OCI-LY1 (cell line): ENCODE measurements at regions not wholly inside any gene's neighbourhood (a gene's known extent, or its start where the extent isn't known, plus 50 kb on each side); places are given as distances from the start of the nearest gene placed in this dataset.

Experiments used
- H2AFZ ChIP-seq: fragments of 200-600 bp; sonication (generic), shearing (Covaris generic); 2 replicates; pipeline ENCODE4 v1.6.0; 2014; ENCODE audit warnings: antibody characterized with exemption, mild to moderate bottlenecking, low read length
- H3F3A ChIP-seq: fragments of 200-600 bp; sonication (generic), shearing (Covaris generic); 2 replicates; pipeline ENCODE4 v1.6.0; 2014; ENCODE audit warnings: mild to moderate bottlenecking, antibody characterized with exemption, low read length, moderate library complexity; ENCODE audit not compliant: insufficient read depth
- H3K27ac ChIP-seq: fragments of 200-600 bp; sonication (generic); 2 replicates; pipeline ENCODE4 v1.5.1; 2014; ENCODE audit warnings: low read length, mixed run types, mild to moderate bottlenecking, low read depth; ENCODE audit not compliant: poor library complexity, severe bottlenecking
- H3K27me3 ChIP-seq: fragments of 200-600 bp; sonication (generic); 2 replicates; pipeline ENCODE4 v1.6.0; 2014; ENCODE audit warnings: antibody characterized with exemption, mild to moderate bottlenecking, low read length, moderate library complexity; ENCODE audit not compliant: insufficient read depth
- H3K36me3 ChIP-seq: fragments of 200-600 bp; sonication (generic); 2 replicates; pipeline ENCODE4 v1.6.1; 2014; ENCODE audit warnings: mild to moderate bottlenecking, antibody characterized with exemption, low read length, moderate library complexity, mixed read lengths; ENCODE audit not compliant: insufficient read depth
- H3K4me1 ChIP-seq: fragments of 200-600 bp; sonication (generic); 2 replicates; pipeline ENCODE4 v1.5.1; 2014; ENCODE audit warnings: mild to moderate bottlenecking, low read length, moderate library complexity; ENCODE audit not compliant: insufficient read depth, severe bottlenecking
- H3K4me2 ChIP-seq: fragments of 200-600 bp; sonication (generic), shearing (Covaris generic); 2 replicates; pipeline ENCODE4 v1.6.1; 2014; ENCODE audit warnings: low read length
- H3K4me3 ChIP-seq: fragments of 200-600 bp; sonication (generic); 2 replicates; pipeline ENCODE4 v1.5.1; 2014; ENCODE audit warnings: low read length, low read depth, mild to moderate bottlenecking, mixed read lengths; ENCODE audit not compliant: poor library complexity, severe bottlenecking
- H3K79me2 ChIP-seq: fragments of 200-600 bp; shearing (Covaris generic); 2 replicates; pipeline ENCODE4 v1.6.1; 2016; ENCODE audit warnings: mixed run types, low read length, mixed read lengths; ENCODE audit not compliant: insufficient read depth
- H3K9ac ChIP-seq: fragments of 200-600 bp; sonication (generic), shearing (Covaris generic); 2 replicates; pipeline ENCODE4 v1.6.1; 2014; ENCODE audit warnings: mild to moderate bottlenecking, low read length, mixed read lengths
- H3K9me2 ChIP-seq: fragments of 200-600 bp; sonication (generic), shearing (Covaris generic); 2 replicates; pipeline ENCODE4 v1.6.1; 2014; ENCODE audit warnings: low read depth, mild to moderate bottlenecking, low read length, mixed read lengths
- H3K9me3 ChIP-seq: fragments of 200-600 bp; shearing (Covaris generic); 2 replicates; pipeline ENCODE4 v1.6.1; 2014; ENCODE audit warnings: low read length, mixed read lengths
- H4K20me1 ChIP-seq: fragments of 200-600 bp; sonication (generic), shearing (Covaris generic); 2 replicates; pipeline ENCODE4 v1.6.0; 2016; ENCODE audit warnings: mild to moderate bottlenecking, low read length; ENCODE audit not compliant: insufficient read depth
- CTCF ChIP-seq: fragments of 200-600 bp; sonication (generic), shearing (Covaris generic); IDR thresholded peaks from 2 replicates; pipeline ENCODE4 v1.5.1; 2017; ENCODE audit warnings: mild to moderate bottlenecking, antibody characterized with exemption, low read length, moderate library complexity, mixed read lengths
- EZH2 ChIP-seq: fragments of 200-600 bp; sonication (generic), shearing (Covaris generic); IDR thresholded peaks from 2 replicates; pipeline ENCODE4 v1.8.0; 2017; ENCODE audit warnings: borderline replicate concordance, mixed run types, mild to moderate bottlenecking, antibody characterized with exemption, low read length, moderate library complexity, mixed read lengths

DNA sequence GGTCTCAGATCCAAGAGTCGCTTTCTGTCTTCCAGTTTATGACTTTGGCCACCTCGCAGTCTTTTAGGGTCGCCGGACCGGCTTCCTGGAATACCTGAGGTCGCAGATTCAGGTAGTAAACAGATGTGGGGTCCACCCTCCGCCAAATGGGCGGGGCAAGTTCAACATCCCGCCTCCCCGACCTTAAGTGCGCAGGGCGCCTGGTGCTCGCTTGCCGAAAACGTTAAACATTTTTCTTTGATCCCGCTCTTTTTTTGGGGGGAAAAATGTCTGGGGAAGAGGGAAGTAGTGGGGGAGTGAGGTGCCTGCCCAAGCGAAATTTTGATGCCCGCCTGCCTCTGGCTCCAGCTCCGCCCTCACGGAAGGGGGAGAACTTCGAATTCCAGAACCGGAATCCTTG is 73.9 kb upstream of the TBX5 start:
- Histone ChIP-seq H3K9me3 (no peaks in the 10 kb centered on the region), H3K4me2 (no peak overlapping the region), H3K27me3 (no peaks in the 10 kb centered on the region; the same call in 1 of the 2 replicates), H3K4me3 (no peak overlapping the region), H3K9me2 (no peaks in the 10 kb centered on the region), H4K20me1 (no peaks in the 10 kb centered on the region), H3K36me3 (no peaks in the 10 kb centered on the region), H2AFZ (no peak overlapping the region), H3K4me1 (no peaks in the 10 kb centered on the region), H3K9ac (no peak overlapping the region), H3F3A (no peaks in the 10 kb centered on the region), H3K79me2 (no peaks in the 10 kb centered on the region), H3K27ac (no peak overlapping the region)
- TF ChIP-seq EZH2 (no peak), CTCF (no peak)

DNA sequence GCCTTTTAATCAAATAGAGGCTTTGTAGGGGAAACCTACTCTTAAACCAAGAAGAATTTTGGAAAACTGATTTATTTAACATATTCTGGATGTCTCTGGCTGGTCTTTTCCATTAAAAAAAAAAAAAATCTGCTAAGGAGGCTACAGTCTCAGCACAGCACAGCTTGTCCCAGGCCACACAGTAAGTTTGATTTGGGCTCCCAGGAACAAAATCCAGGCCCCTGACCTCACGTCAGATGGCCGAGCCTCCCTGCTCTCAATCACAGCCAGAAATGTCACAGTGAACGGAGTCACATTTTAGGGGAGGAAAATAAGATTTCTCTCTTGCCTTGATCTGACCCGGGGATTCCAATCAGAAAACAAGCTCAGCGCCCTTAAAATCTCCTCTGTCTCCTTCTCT is 72.9 kb upstream of the TBX5 start:
- H3K27me3 ChIP-seq = no peaks in the 10 kb centered on the region; the same call in 1 of the 2 replicates
- H3K9ac ChIP-seq = no peak overlapping the region
- H3K27ac ChIP-seq = no peak overlapping the region
- no peak overlapping the region for H3K4me3 ChIP-seq
- no peak overlapping the region for H2AFZ ChIP-seq
- H3K4me1 ChIP-seq = no peaks in the 10 kb centered on the region
- no peaks in the 10 kb centered on the region for H3K36me3 ChIP-seq
- no peaks in the 10 kb centered on the region for H3K9me3 ChIP-seq
- no peak overlapping the region for H3K4me2 ChIP-seq
- TF ChIP-seq EZH2 (no peak), CTCF (no peak)
- no peaks in the 10 kb centered on the region for H3K9me2 ChIP-seq
- H3K79me2 ChIP-seq = no peaks in the 10 kb centered on the region
- no peaks in the 10 kb centered on the region for H4K20me1 ChIP-seq
- H3F3A ChIP-seq = no peaks in the 10 kb centered on the region

GRCh38 chr12:114477989-114478395 is 72.0 kb upstream of the TBX5 start:
- no peaks in the 10 kb centered on the region for H4K20me1 ChIP-seq
- H3K4me2 ChIP-seq = no peak overlapping the region
- no peak overlapping the region for H2AFZ ChIP-seq
- H3K36me3 ChIP-seq = no peaks in the 10 kb centered on the region
- H3F3A ChIP-seq = no peaks in the 10 kb centered on the region
- no peaks in the 10 kb centered on the region for H3K79me2 ChIP-seq
- no peaks in the 10 kb centered on the region; the same call in 1 of the 2 replicates for H3K27me3 ChIP-seq
- no peak overlapping the region for H3K9ac ChIP-seq
- no peak overlapping the region for H3K4me3 ChIP-seq
- H3K27ac ChIP-seq = no peak overlapping the region
- H3K9me3 ChIP-seq = no peaks in the 10 kb centered on the region
- H3K9me2 ChIP-seq = no peaks in the 10 kb centered on the region
- TF ChIP-seq EZH2 = no peak
- TF ChIP-seq CTCF = no peak
- no peaks in the 10 kb centered on the region for H3K4me1 ChIP-seq
